ENCODE measurements at regions not wholly inside any gene's neighbourhood (a gene's known extent, or its start where the extent isn't known, plus 50 kb on each side); places are given as distances from the start of the nearest gene placed in this dataset.

DNA sequence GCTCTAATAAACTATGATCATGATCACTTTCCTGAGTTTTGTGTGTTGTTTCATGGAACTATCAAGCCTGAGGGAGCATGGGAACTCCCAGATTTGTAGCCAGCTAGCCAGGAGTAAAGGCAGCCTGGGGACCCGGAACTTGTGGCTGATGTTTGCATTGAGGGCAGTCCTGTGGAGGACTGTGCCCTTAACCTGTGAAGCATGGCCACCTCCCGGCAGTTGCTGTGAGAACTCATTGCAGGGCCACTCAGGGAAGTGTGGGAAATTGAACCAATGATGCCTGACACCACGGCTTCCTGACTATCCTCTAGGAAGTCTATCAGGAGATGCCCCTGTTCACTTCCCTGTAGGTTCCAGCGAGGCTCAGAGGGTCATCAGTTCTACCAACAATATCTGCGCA, 250.6 kb downstream of the DAD1 start:
- TF ChIP-seq EZH2phosphoT487 (IDR thresholded peaks at IDR 0.05; ENCODE audit: insufficient read depth, low read depth): no peak
- no peak for TF ChIP-seq EZH2 (IDR thresholded peaks at IDR 0.05; ENCODE audit: insufficient read depth, poor library complexity, severe bottlenecking)

Data from GM23248 (cell line).